ENCODE measurements at regions not wholly inside any gene's neighbourhood (a gene's known extent, or its start where the extent isn't known, plus 50 kb on each side); places are given as distances from the start of the nearest gene placed in this dataset.

- TF ChIP-seq POLR2A (IDR thresholded peaks at IDR 0.05) (no peak), CTCF (IDR thresholded peaks at IDR 0.05) (no peak)
Observed at GRCh38 chr1:220374449-220374848, 102.2 kb upstream of the RAB3GAP2 start.

Measured in body of pancreas (tissue), 4 donors.